GM21723 (cell line): ENCODE measurements at regions not wholly inside any gene's neighbourhood (a gene's known extent, or its start where the extent isn't known, plus 50 kb on each side); places are given as distances from the start of the nearest gene placed in this dataset.
"Not testable (repeated sequence)": the region's sequence is repeated elsewhere in the genome, so short reads cannot be mapped to it uniquely, and the experiment has no call there.

Source experiments
- ATAC-seq: cut with Tn5 transposase; IDR thresholded peaks from one replicate; pipeline ENCODE4 v1.9.1; 2021; ENCODE audit warnings: mild to moderate bottlenecking, moderate library complexity; ENCODE audit not compliant: unreplicated experiment

DNA sequence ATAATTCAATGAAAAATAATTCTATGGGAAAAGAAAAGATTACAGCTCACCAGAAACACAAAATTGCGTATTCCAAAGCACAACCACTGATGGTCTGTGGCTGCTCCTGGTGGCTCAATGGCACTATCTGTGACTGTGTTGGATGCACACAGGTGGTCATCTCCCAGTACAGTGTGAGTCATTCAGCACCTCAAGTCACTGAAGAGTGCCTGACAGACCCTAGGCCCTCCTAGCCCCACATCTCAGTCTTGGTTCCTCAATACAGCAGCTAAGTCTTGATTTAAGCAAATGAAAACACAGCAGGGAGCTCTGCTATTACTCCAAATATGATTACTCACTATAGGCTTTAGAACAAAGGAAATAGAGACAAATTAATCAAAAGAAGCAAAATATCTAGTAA is 233.4 kb upstream of the FRG1 start:
- ATAC-seq = not testable (repeated sequence)

DNA sequence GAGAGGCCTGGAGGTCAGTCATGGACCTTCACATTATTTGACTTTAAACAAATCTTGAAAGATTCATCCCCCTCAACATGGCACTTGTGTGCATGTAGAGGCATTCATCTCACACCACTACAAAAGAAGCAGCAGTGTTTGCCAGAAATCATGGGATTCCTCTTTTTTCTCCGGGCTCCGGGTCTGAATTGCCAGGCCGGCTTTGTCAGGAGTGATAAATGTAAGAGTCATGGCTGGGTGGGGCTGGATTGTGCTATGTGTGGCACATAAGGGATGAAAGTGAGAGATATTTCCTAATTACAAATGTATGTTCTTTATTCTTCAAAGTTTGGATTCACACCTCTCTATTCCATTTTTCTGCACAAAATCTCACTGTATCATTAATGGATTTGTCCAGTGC is 228.7 kb upstream of the FRG1 start:
- ATAC-seq = not testable (repeated sequence)

DNA sequence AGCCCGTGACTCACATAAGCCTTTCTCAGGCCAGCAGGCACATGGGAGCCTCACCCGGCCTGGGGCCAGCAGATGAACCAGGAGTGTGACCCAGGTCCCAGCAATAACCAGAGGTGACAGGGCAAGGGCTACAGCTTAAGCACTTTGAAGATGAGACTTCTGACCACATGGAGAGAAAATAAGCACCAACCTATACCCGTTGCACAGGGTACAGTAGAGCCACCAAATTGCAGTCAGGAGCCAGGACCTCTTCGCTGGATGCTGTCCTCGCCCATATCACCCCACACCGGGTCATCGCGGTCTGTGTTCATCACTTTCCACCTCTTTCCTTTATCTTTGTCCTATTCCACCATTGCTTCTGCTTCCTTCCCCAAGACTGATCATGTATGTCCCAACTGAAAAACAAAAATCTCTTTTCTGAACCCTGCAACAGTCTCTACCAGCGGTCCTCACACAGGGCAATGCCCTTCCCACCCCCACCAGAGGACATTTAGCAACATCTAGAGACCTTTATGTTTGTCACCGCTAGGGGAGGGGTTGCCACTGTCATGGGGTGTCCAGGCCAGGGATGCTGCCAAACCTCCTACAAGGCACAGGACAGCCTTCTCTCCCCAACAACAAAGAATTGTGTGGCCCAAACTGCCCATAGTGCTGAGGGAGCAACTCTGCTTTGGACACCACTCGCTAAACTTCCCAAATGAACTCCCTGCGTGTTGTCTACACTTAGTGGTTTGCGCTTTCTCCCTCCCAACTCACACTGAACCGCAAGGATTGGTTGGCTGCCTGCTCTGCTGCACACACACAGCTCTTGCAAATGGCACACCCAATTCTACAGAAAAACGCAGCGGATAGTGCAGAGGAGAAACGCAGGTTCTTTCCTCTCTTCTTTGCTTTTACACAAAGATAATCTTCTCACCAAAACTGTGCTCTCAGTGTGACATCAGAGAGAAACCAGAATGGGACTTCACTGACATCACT is 219.4 kb upstream of the FRG1 start:
- not testable (repeated sequence) for ATAC-seq

DNA sequence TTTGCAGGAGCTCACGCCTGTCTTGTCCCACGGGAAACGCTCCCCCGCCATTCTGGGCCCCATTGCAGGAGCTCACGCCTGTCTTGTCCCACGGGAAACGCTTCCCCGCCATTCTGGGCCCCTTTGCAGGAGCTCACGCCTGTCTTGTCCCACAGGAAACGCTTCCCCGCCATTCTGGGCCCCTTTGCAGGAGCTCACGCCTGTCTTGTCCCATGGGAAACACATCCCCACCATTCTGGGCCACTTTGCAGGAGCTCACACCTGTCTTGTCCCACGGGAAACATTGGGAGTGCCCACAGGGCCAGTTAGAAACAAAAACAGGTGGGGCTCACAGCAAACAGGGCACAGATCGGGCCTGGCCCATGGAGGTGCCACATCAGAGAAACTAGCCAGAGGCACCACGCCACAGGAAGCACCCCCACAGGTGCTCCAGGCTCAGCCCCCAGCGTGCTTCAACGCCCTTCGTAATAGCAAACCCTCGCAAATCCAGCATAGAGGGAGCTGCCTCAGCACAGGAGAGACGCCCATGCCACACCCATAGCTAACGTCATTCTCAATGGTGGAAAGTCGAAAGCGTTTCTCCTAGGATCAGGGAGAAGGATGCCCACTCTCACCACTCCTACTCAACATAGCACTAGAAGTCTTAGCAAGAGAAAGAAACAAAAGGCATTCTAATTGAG is 218.2 kb upstream of the FRG1 start:
- not testable (repeated sequence) for ATAC-seq

DNA sequence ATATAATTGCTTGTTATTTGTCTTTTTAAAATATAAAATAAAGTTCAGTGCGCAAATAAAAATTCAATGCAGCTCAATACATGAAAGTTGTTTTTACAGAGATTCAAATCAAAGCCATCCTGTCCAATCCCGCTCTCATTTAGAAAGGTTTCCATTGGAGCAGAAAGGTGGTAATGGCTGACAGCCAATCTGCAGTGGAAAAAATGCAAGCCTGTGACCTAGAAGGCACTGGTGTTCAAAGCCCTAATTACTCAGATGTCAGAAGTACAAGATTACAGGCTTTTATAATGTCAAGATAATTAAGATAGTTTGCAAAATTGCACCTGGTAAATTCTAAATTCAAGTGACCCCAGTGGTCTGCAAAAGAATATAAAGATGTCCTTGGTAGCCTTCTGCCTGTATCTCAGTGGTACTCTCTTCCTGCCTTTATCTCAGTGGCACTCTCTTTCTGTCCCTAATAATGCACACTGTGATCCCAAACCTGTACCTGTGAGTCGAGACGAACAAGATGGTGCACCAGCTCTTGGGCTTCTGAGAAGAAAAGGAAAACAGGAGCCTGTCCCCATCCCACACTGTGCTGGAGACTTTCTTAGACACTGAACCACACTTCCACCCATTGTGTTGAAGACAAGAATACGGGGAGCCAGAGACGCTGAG is 212.6 kb upstream of the FRG1 start:
- ATAC-seq = not testable (repeated sequence)

DNA sequence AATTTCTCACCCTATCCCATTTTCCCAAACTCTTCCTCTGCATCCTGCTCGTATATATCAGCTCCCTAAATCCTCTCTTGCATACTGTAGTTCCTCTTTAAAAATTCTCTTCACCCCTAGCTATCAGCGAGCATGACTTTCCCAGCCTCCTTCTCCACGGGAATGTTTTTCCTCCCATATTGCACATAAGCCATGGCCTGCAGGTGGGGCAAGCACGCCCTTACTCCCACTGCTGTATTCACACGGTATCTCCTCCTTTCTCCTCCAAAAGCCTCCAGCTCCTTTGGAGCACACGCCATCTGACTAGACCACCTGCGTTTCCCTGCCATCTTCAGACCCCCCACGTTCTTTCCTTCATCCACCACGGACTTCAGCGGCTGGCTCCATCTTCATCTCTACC is 208.7 kb upstream of the FRG1 start:
- ATAC-seq = not testable (repeated sequence)

DNA sequence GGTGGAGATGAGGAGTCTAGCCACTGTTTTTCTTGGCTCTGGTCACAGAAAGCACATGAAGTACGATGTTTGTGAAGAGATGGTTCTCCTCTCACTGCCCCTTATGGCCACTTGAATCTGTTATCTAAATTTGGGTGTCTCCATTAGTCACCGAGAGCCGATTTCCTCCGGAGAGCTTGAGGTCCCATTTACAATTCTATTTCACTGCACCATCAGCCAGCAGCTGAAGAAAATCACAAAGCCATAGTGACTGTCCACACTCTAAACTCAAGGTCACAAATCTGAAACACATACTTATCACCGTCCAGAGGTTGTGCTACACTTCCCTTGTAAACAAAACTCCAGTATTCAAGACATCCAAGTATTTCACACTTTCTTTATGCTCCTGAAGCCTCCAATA is 207.2 kb upstream of the FRG1 start:
- ATAC-seq = not testable (repeated sequence)

DNA sequence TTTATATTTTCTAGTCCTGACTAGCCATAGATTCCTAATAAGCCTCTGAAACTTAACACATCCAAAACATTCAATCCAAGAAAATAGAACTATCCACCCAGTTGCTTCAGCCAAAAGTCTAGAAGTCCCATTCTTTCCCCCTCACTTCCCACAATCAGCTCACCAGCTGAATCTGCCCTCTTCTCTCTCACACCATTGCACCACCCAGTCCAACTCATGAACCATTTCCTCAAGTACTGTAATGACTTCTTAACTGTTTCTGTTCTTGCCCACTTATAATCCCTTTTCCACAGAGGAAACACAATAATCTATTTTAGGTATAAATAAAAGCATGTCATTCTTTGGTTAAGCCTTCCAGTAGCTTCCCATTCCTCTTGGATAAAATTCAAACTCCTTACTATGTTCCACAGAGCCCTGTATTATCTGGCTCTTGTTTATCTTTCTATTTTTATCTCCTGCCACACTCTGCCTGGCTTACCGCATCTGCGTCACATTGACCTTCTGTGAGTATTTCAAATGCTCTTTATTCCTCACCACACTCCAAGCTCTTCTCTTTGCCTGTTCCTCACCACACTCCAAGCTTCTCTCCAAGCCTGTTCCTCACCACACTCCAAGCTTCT is 205.9 kb upstream of the FRG1 start:
- ATAC-seq = not testable (repeated sequence)

DNA sequence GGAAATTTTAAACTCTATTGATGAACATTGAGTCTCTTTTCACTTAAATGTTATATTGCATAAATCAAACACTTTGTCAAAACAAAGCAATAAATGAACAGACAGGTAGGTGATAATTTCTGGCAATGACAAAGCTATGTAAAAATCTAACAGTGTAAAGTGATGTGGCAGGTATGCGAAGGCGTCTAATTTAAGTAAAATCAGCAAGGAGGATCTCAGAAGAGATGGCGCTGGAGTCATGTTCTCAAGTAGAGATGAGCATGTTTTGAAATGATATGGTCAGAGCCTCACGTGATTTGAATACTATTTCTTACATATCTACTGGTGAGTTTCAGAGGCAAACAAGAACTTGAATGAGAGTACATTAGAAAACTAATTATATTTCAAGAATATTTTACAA is 204.0 kb upstream of the FRG1 start:
- not testable (repeated sequence) for ATAC-seq

DNA sequence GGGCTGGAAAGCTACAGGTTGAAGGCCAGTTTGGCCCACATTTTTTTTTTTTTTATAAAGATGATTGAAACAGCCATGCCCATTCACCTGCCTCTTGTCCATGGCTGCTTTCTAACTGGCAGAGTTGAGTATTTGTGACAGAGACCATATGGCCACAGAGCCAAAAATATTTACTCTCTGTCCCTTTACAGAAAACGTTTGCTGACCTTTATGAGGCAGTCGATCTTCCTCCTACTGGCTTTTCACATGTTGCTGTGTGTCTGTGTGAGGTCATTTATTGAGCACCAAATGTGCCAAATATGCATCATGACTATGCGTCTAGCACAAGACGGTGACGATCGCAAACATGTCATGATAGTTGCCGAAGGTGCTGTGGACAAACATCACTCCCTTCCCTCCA is 200.6 kb upstream of the FRG1 start:
- ATAC-seq = not testable (repeated sequence)

DNA sequence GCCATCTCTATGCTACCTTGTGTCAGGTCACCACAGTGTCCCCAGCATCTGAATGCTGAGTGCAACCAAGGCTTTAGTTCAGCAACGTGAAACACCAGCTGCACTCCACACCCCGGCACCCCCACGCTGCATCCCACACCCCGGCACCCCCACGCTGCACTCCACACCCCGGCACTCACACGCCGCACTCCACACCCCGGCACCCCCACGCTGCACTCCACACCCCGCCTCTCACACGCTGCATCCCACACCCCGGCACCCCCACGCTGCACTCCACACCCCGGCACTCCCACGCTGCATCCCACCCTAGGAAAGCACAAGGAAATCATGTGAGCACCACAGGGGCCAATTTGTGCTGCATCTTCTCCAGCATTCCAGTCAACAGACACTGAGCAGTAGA is 199.8 kb upstream of the FRG1 start:
- ATAC-seq = no peak

DNA sequence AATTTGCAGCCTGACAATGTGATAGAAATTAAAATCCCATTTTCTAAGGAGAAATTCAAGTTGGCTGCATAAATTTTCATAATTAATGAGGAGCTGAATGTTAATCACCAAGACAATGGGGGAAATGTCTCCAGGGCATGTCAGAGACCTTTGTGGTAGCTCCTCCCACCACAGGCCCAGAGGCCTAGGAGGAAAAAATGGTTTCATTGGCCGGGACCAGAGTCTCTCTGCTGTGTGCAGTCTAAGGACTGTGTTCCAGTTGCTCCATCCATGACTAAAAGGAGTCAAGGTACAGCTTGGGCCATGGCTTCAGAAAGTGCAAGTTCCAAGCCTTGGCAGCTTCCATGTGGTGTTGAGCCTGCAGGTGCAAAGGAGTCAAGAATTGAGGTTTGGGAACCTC is 187.6 kb upstream of the FRG1 start:
- ATAC-seq = not testable (repeated sequence)

DNA sequence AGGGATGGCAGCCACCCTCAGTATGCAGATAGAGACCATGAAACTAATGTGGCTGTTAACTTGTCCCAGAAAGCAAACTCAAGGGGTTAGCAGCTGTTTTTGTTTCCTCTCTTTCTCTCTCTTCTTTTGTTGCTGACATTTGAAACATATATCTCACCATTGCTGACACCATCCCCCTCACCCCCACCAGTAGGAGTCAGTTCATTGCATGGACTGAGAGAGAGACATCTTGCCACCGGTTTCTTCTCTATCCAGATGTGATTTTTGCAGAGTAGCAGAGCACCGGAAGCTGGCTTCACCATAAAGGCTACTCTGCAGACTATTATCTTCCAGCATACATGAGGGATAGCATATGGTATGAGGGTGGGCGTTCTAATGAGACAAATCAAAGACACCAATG is 177.1 kb upstream of the FRG1 start:
- no peak for ATAC-seq

DNA sequence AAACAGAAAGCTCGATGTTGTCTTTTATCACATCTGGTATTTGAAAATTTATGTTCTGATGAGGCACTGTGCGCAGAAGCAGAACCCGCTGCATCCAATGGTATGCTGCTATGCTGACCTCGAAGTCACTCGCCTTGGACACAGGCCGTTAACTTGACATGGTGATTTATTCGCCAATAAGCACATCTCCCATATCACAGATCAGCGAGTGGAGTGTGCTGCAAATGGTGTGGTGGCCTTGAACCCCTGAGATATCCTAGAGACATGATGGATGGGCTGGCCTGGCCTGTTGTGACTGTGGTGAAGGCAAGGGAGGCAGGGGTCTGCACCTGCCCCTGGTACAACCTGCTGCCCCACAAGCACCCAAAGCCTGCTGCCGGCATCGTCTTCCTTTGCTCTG is 175.4 kb upstream of the FRG1 start:
- ATAC-seq = no peak

DNA sequence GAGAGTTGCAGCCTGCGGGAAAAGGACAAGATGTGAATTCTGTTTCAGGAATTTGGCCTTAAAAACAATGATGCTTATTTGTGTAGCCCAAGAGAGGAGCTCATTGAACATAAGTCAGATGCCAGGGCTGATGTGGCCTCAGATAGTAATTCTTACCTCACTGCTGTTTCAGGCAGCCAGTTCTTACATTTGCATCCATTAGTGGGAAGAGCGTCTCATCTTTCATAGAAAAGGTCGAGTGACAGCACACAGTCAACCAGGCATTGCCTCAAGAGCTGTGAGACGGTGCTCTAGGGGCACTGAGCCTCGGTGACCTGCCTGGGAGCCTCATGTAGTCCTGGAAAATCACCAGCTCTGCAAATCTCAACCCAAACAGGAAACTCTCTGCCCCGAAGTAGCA is 174.9 kb upstream of the FRG1 start:
- ATAC-seq = no peak

DNA sequence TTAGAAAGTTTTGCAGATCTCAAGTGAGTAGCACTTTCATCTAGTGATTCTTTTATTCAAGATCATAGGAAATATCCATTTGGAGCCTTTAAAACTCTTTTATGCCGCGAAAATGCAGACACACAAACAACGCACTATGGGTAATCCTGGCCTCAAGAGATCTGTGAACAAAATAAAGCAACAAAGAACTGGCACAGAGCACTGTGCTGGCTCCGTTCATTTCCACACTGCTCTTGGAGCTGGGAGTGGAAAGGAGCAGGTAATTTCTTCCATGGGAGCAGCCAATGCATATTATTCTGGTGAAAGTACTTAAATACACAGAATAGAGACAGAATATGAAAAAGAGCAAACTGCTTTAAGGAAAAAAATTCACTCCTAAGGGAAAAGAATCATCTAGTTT is 172.7 kb upstream of the FRG1 start:
- ATAC-seq = no peak

DNA sequence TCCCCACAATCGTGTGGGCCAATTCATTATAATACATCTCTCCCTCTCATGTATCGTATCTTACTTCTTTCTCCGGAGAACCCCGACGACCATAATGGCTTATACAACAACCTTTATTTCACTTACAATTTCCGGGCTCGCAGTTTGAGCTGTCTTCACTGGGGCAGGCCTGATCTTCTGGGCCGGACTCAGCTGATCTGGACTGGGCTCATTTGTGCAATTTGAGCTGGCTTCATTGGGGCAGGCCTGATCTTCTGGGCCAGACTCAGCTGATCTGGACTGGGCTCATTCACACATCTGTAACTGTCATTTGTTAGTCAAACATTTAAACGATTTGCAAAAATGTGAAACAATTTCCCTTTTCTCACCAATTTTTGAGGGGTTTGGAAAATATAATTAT is 171.5 kb upstream of the FRG1 start:
- no peak for ATAC-seq

DNA sequence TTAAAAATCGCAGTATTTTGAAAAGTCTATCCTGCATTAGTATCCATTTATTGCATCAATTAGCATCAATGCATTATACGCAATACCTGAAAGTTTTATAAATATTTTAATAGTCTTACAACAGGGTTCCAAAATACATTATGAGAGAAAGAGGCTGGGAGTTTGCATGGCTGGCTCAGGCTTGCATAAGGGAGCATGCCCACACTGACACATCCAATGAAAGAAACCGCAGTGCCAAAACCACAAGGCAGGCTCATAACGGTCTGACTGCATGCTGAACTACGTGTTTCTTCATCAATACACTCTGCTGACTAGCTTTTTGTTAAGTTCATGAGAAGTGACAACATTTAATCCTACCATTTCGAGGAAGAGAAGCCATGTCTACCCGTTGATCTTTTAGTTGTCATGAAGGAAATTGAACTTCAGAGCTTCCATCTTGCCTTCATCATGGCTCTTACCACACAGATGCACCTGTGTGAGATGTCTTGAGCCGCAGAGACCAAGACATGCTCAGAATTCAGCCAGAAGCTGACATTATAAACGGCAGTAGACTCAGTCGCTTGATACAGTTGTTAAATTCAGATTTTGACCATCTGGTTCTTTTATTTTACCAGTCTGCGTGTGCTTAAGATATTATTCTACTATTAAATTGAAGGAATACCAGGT is 168.8 kb upstream of the FRG1 start:
- ATAC-seq = no peak

DNA sequence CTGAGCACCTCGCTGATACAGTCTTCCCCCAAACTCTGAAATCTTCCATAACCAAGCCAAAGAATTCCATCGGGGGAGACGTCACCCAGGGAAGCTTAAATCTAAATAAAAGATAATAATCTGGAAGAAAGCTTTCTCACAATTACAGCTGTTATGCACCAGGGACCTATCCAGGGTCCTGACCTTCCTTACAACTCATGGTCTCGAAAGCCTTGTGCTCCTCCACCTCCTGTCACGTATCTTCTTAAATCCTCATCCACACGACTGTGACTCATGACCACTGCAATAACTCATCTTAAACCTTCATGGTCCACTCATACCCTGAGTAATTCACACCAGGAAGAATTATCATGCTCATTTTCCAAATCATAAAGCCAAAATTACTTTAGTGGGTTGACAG is 166.8 kb upstream of the FRG1 start:
- no peak for ATAC-seq

DNA sequence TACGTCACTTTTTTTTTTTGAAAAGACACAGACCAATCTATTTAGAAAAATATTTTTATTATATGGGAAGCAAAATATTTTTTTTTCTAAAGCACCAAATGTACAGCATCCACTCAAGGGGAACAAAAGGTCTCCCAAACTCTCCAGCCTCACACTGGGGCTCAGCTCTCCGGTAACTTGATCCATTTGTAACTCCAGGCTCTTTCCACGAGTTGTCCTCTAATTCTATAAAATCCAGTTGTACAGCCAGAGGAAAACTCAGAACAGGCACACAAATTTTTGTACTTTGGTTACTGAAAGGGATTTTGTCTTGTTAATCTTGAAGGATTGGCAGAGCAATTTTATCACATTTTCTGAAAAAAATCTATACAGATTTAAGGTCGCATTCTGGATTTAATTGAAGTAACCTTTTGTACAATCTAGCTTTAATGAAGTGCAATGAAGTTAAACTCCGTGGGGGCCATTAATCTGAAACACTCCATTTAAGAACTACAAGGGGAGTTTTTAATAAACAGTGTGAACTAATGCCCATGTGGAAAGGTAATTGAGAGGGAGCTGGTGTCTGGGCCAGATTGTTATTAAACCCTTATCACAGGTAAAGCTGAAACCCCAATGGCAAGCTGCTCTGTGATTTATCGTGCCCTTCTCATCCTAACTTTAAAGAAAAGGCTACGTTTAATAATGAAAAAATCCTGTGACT is 161.2 kb upstream of the FRG1 start:
- no peak for ATAC-seq
